IMR-90 (cell line): ENCODE measurements at regions not wholly inside any gene's neighbourhood (a gene's known extent, or its start where the extent isn't known, plus 50 kb on each side); places are given as distances from the start of the nearest gene placed in this dataset.

Experiments used
- ATAC-seq: fragments of 200-7000 bp; cut with Tn5 transposase; 2 replicates; pipeline ENCODE4 v1.9.1; 2020; ENCODE audit warnings: low read depth, mild to moderate bottlenecking, moderate library complexity
- BruUV-seq: library from RNA; stranded (reverse); fragments of 400-500 nt; replicated peaks from 2 replicates; lab custom pipeline; 2021; lab: Mats Ljungman, UMichigan
- CTCF ChIA-PET: fragments of 300-600 bp; formaldehyde crosslinking; extraction: SDS; loops from one replicate; lab custom pipeline; 2021; ENCODE audit warnings: antibody characterized with exemption; lab: Yijun Ruan, JAX
- POLR2A ChIA-PET: fragments of 300-600 bp; sonication (Branson Sonifier 250); formaldehyde crosslinking; loops from one replicate; lab custom pipeline; 2022; ENCODE audit warnings: antibody characterized with exemption; ENCODE audit not compliant: unreplicated experiment; lab: Charles Lee
- DNase-seq: peaks from one replicate; pipeline ENCODE4 v3.0.0; 2013
- H2AFZ ChIP-seq: replicated peaks from 2 replicates; pipeline ENCODE3; 2013; ENCODE audit warnings: low read length, mild to moderate bottlenecking; ENCODE audit not compliant: poor library complexity
- H2AK5ac ChIP-seq: 2 replicates; pipeline ENCODE4 v1.6.1; 2013; ENCODE audit warnings: low read depth, low read length, inconsistent platforms
- H2AK9ac ChIP-seq: replicated peaks from 2 replicates; pipeline ENCODE3; 2013; ENCODE audit warnings: mild to moderate bottlenecking, low read depth, low read length, moderate library complexity; ENCODE audit not compliant: poor library complexity
- H2BK120ac ChIP-seq: 2 replicates; pipeline ENCODE4 v1.6.1; 2013; ENCODE audit warnings: low read depth, low read length, inconsistent platforms
- H2BK15ac ChIP-seq: 3 replicates; pipeline ENCODE4 v1.6.1; 2013; ENCODE audit warnings: low read depth, low read length, inconsistent platforms
- H2BK20ac ChIP-seq: 2 replicates; pipeline ENCODE4 v1.6.1; 2013; ENCODE audit warnings: low read depth, mild to moderate bottlenecking, inconsistent platforms, low read length, moderate library complexity
- H2BK5ac ChIP-seq: 2 replicates; pipeline ENCODE4 v1.6.1; 2013; ENCODE audit warnings: mild to moderate bottlenecking, low read depth, low read length, inconsistent platforms; ENCODE audit not compliant: poor library complexity, severe bottlenecking
- H3K14ac ChIP-seq: replicated peaks from 2 replicates; pipeline ENCODE4 v1.6.1; 2013; ENCODE audit warnings: low read depth, low read length, inconsistent platforms
- H3K18ac ChIP-seq: 2 replicates; pipeline ENCODE4 v1.6.1; 2013; ENCODE audit warnings: low read depth, low read length, control low read depth
- H3K23ac ChIP-seq: 2 replicates; pipeline ENCODE4 v1.6.1; 2013; ENCODE audit warnings: low read depth, low read length, inconsistent platforms
- H3K27ac ChIP-seq: 2 replicates; pipeline ENCODE4 v1.5.1; 2013; ENCODE audit warnings: mild to moderate bottlenecking, control low read depth, low read length; ENCODE audit not compliant: insufficient read depth
- H3K27me3 ChIP-seq: 2 replicates; pipeline ENCODE4 v1.6.1; 2013; ENCODE audit warnings: low read length; ENCODE audit not compliant: control insufficient read depth, insufficient read depth
- H3K36me3 ChIP-seq: 2 replicates; pipeline ENCODE4 v1.6.1; 2013; ENCODE audit warnings: low read length, mixed read lengths; ENCODE audit not compliant: control insufficient read depth, insufficient read depth
- H3K4ac ChIP-seq: 2 replicates; pipeline ENCODE4 v1.6.1; 2013; ENCODE audit warnings: low read depth, low read length, inconsistent platforms
- H3K4me1 ChIP-seq: 2 replicates; pipeline ENCODE4 v1.6.1; 2013; ENCODE audit warnings: low read length, mixed read lengths; ENCODE audit not compliant: control insufficient read depth, insufficient read depth
- H3K4me2 ChIP-seq: 2 replicates; pipeline ENCODE4 v1.6.1; 2013; ENCODE audit warnings: low read depth, mild to moderate bottlenecking, control low read depth, low read length, moderate library complexity
- H3K4me3 ChIP-seq: 2 replicates; pipeline ENCODE4 v1.5.1; 2013; ENCODE audit warnings: low read depth, mild to moderate bottlenecking, control low read depth, low read length, moderate library complexity; ENCODE audit not compliant: insufficient read depth
- H3K56ac ChIP-seq: 2 replicates; pipeline ENCODE4 v1.6.1; 2013; ENCODE audit warnings: low read length, inconsistent platforms; ENCODE audit not compliant: insufficient read depth; ENCODE audit errors: extremely low read depth
- H3K79me1 ChIP-seq, 2 experiments: 2 replicates each; pipeline ENCODE4 v1.6.1; 2013; ENCODE audit warnings: low read length in 2 of 2, inconsistent platforms in 1 of 2, low read depth in 1 of 2
- H3K9ac ChIP-seq: 2 replicates; pipeline ENCODE4 v1.6.1; 2013; ENCODE audit warnings: low read depth, low read length, control low read depth
- H3K9me1 ChIP-seq: 2 replicates; pipeline ENCODE4 v1.6.1; 2013; ENCODE audit warnings: low read length, inconsistent platforms; ENCODE audit not compliant: insufficient read depth
- H3K9me3 ChIP-seq: 2 replicates; pipeline ENCODE4 v1.6.1; 2013; ENCODE audit warnings: low read length; ENCODE audit not compliant: control insufficient read depth, insufficient read depth
- H4K20me1 ChIP-seq: 2 replicates; pipeline ENCODE4 v1.6.1; 2013; ENCODE audit warnings: low read length, inconsistent platforms; ENCODE audit not compliant: insufficient read depth
- H4K5ac ChIP-seq: 2 replicates; pipeline ENCODE4 v1.6.1; 2013; ENCODE audit warnings: mild to moderate bottlenecking, low read depth, low read length, control low read depth
- H4K8ac ChIP-seq, 2 experiments: 2 replicates each; pipeline ENCODE4 v1.6.1; 2013; ENCODE audit warnings: low read depth in 2 of 2, low read length in 2 of 2, control low read depth in 1 of 2, inconsistent platforms in 1 of 2
- H4K91ac ChIP-seq: 2 replicates; pipeline ENCODE4 v1.6.1; 2013; ENCODE audit warnings: low read depth, low read length, inconsistent platforms; ENCODE audit not compliant: insufficient read depth
- BHLHE40 ChIP-seq: fragments of 150-350 bp; IDR thresholded peaks from 2 replicates; pipeline ENCODE4 v1.6.1; 2016; ENCODE audit warnings: mild to moderate bottlenecking, low read depth, low read length
- CEBPB ChIP-seq: IDR thresholded peaks from 2 replicates; pipeline ENCODE4 v1.6.1; 2012; ENCODE audit warnings: low read depth, low read length, improper control_type of control experiment
- CHD1 ChIP-seq: IDR thresholded peaks from 2 replicates; pipeline ENCODE4 v1.6.1; 2012; ENCODE audit warnings: low read depth, low read length, improper control_type of control experiment
- FOS ChIP-seq: fragments of 150-350 bp; IDR thresholded peaks from 2 replicates; pipeline ENCODE4 v1.6.1; 2016; ENCODE audit warnings: low read depth, low read length
- MAFK ChIP-seq: IDR thresholded peaks from 2 replicates; pipeline ENCODE4 v1.6.1; 2012; ENCODE audit warnings: low read depth, low read length, improper control_type of control experiment
- MAZ ChIP-seq: IDR thresholded peaks from 2 replicates; pipeline ENCODE4 v1.6.1; 2012; ENCODE audit warnings: low read depth, mild to moderate bottlenecking, low read length, improper control_type of control experiment, moderate library complexity, borderline replicate concordance
- MXI1 ChIP-seq: IDR thresholded peaks from 2 replicates; pipeline ENCODE4 v1.6.1; 2012; ENCODE audit warnings: low read depth, mild to moderate bottlenecking, low read length, moderate library complexity, borderline replicate concordance
- NFE2L2 ChIP-seq: fragments of 150-350 bp; IDR thresholded peaks from 2 replicates; pipeline ENCODE4 v1.6.1; 2016; ENCODE audit warnings: low read depth, mild to moderate bottlenecking, low read length
- POLR2A ChIP-seq: IDR thresholded peaks from 2 replicates; pipeline ENCODE4 v1.6.1; 2012; ENCODE audit warnings: mild to moderate bottlenecking, low read depth, low read length
- RAD21 ChIP-seq: IDR thresholded peaks from 2 replicates; pipeline ENCODE4 v1.6.1; 2012; ENCODE audit warnings: low read length, improper control_type of control experiment
- RCOR1 ChIP-seq: IDR thresholded peaks from 2 replicates; pipeline ENCODE4 v1.6.1; 2012; ENCODE audit warnings: mild to moderate bottlenecking, low read length, improper control_type of control experiment; ENCODE audit not compliant: insufficient replicate concordance
- RFX5 ChIP-seq: IDR thresholded peaks from 2 replicates; pipeline ENCODE4 v1.8.0; 2012; ENCODE audit warnings: low read depth, mild to moderate bottlenecking, low read length, moderate library complexity
- SMC3 ChIP-seq: fragments of 150-350 bp; IDR thresholded peaks from 2 replicates; pipeline ENCODE4 v1.6.1; 2016; ENCODE audit warnings: low read depth, mild to moderate bottlenecking, antibody characterized with exemption, low read length, moderate library complexity
- whole genome bisulfite sequencing, 2 experiments: methylation state at CpG; one replicate each; pipeline versions ENCODE4 v1.1.5 to v1.1.7; 2013; ENCODE audit warnings: missing lambda C conversion rate in 2 of 2; ENCODE audit not compliant: insufficient read length in 1 of 2; ENCODE audit errors: extremely low coverage in 2 of 2; 5-methylcytosine and 5-hydroxymethylcytosine counted together
- dilution Hi-C: fragments of 300-500 bp; cut with HindIII; formaldehyde crosslinking; loops from one replicate; pipeline ENCODE4 v1.14.3; 2018; ENCODE audit warnings: low sequenced_read_pairs; ENCODE audit not compliant: unreplicated experiment
- in situ Hi-C: fragments of 300-500 bp; cut with MboI; formaldehyde crosslinking; loops from 3 replicates; pipeline ENCODE4 v1.14.3; 2019; ENCODE audit warnings: low sequenced_read_pairs, inconsistent platforms, mixed read lengths
- intact Hi-C: fragments of 100-400 bp; cut with micrococcal nuclease; formaldehyde crosslinking; loops from 2 replicates; pipeline ENCODE4 v1.10.0; 2022
- TF ChIP-seq, protein P1 (sequence below): conservative IDR thresholded peaks from 2 replicates; pipeline ENCODE4 v1.5.1; 2012; ENCODE audit warnings: mild to moderate bottlenecking, low read depth, low read length, improper control_type of control experiment
- TF ChIP-seq, protein P2 (sequence below): fragments of 150-350 bp; IDR thresholded peaks from 2 replicates; pipeline ENCODE4 v1.6.1; 2016; ENCODE audit warnings: low read depth, mild to moderate bottlenecking, low read length, moderate library complexity, borderline replicate concordance
- TF ChIP-seq, protein P3 (sequence below): fragments of 150-350 bp; IDR thresholded peaks from 2 replicates; pipeline ENCODE4 v1.6.1; 2017; ENCODE audit warnings: mild to moderate bottlenecking, antibody characterized with exemption, low read length, low read depth

DNA sequence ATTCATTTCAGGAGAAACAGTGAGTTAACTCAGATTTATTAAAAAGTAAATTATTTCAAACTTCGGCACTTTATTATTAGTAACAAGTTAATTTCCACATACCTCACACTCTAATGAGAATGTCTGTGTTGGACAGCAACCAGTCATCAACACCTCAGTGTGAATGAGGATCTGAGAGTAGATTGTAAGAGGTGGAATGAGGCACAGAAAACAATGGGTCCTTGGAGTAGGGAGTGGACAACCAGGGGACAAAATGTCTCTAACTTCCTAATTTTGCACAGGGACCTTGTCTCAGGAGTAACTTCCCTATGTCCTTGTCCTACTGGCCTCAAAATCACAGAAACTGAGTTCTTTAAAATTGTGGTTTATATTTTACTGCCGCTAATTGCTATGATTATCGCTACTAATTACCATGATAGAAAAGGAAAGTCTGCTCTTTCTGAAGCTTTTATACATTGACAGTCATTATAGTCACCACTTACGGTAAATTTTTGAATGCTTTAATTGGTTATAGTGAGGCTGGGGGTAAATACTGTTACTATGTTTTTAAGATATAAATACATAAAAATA is 82.2 kb upstream of the LRPPRC start:
- Histone ChIP-seq H3K79me1 (no peaks in the 10 kb centered on the region), H3K23ac (no peak overlapping the region), H4K20me1 (no peaks in the 10 kb centered on the region), H3K4me2 (no peak overlapping the region), H4K8ac (no peak overlapping the region), H3K27me3 (peaks cover 4% of the 10 kb centered on the region), H3K56ac (no peak overlapping the region), H2AFZ (no peak overlapping the region), H3K4me3 (no peak overlapping the region), H3K14ac (no peak overlapping the region), H2BK20ac (no peak overlapping the region), H3K9me3 (no peaks in the 10 kb centered on the region), H3K4me1 (no peaks in the 10 kb centered on the region), H3K9me1 (no peaks in the 10 kb centered on the region; the same call in 1 of the 2 replicates), H4K5ac (no peak overlapping the region), H3K9ac (no peak overlapping the region), H2BK120ac (no peak overlapping the region), H3K18ac (no peak overlapping the region), H3K36me3 (no peaks in the 10 kb centered on the region), H2AK5ac (no peak overlapping the region), H4K91ac (no peak overlapping the region), H2BK5ac (no peak overlapping the region), H2BK15ac (no peak overlapping the region), H2AK9ac (no peak overlapping the region), H3K27ac (no peak overlapping the region), H3K4ac (no peak overlapping the region)
- POLR2A ChIA-PET, result no interaction called here
- CTCF ChIA-PET, result no interaction called here
- TF ChIP-seq MXI1, result no peak
- TF ChIP-seq BHLHE40, result no peak
- no peak for TF ChIP-seq RAD21
- no peak for TF ChIP-seq MAFK
- TF ChIP-seq CEBPB, result no peak
- TF ChIP-seq NFE2L2, result no peak
- TF ChIP-seq, protein P1, sequence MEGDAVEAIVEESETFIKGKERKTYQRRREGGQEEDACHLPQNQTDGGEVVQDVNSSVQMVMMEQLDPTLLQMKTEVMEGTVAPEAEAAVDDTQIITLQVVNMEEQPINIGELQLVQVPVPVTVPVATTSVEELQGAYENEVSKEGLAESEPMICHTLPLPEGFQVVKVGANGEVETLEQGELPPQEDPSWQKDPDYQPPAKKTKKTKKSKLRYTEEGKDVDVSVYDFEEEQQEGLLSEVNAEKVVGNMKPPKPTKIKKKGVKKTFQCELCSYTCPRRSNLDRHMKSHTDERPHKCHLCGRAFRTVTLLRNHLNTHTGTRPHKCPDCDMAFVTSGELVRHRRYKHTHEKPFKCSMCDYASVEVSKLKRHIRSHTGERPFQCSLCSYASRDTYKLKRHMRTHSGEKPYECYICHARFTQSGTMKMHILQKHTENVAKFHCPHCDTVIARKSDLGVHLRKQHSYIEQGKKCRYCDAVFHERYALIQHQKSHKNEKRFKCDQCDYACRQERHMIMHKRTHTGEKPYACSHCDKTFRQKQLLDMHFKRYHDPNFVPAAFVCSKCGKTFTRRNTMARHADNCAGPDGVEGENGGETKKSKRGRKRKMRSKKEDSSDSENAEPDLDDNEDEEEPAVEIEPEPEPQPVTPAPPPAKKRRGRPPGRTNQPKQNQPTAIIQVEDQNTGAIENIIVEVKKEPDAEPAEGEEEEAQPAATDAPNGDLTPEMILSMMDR, result no peak
- no peak for TF ChIP-seq RFX5
- no peak for TF ChIP-seq FOS
- TF ChIP-seq, protein P2, sequence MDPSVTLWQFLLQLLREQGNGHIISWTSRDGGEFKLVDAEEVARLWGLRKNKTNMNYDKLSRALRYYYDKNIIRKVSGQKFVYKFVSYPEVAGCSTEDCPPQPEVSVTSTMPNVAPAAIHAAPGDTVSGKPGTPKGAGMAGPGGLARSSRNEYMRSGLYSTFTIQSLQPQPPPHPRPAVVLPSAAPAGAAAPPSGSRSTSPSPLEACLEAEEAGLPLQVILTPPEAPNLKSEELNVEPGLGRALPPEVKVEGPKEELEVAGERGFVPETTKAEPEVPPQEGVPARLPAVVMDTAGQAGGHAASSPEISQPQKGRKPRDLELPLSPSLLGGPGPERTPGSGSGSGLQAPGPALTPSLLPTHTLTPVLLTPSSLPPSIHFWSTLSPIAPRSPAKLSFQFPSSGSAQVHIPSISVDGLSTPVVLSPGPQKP, result no peak
- no peak for TF ChIP-seq CHD1
- no peak for TF ChIP-seq POLR2A
- no peak for TF ChIP-seq SMC3
- TF ChIP-seq RCOR1, result no peak
- TF ChIP-seq, protein P3, sequence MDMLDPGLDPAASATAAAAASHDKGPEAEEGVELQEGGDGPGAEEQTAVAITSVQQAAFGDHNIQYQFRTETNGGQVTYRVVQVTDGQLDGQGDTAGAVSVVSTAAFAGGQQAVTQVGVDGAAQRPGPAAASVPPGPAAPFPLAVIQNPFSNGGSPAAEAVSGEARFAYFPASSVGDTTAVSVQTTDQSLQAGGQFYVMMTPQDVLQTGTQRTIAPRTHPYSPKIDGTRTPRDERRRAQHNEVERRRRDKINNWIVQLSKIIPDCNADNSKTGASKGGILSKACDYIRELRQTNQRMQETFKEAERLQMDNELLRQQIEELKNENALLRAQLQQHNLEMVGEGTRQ, result no peak
- TF ChIP-seq MAZ, result no peak
- in situ Hi-C loops, result loop anchor here (25.0 kb wide), 1 partner anchor 209 kb away; the partner anchor contains the start of gene SLC3A1
- intact Hi-C loops, result no loop called here
- DNase-seq, result no peak
- no peak for ATAC-seq
- dilution Hi-C loops, result no loop called here
- no CpG with 5 or more reads among the region's 4 CpGs for WGBS, 2 experiments
- no TSS peak for BruUV-seq
